ENCODE measurements at regions not wholly inside any gene's neighbourhood (a gene's known extent, or its start where the extent isn't known, plus 50 kb on each side); places are given as distances from the start of the nearest gene placed in this dataset.

DNA sequence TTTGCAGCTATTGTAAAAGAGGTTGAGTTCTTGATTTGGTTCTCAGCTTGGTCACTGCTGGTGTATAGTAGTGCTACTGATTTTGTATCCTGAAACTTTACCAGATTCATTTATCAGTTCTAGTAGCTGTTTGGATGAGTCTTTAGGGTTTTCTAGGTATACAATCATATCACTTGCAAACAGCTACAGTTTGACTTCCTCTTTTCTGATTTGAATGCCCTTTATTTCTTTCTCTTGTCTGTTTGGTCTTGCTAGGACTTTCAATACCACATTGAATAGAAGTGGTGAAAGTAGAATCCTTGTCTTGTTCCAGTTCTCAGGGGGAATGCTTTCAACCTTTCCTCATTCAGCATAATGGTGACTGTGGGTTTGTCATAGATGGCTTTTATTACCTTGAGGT, 210.5 kb upstream of the DPP10 start:
- TF ChIP-seq, protein P1, sequence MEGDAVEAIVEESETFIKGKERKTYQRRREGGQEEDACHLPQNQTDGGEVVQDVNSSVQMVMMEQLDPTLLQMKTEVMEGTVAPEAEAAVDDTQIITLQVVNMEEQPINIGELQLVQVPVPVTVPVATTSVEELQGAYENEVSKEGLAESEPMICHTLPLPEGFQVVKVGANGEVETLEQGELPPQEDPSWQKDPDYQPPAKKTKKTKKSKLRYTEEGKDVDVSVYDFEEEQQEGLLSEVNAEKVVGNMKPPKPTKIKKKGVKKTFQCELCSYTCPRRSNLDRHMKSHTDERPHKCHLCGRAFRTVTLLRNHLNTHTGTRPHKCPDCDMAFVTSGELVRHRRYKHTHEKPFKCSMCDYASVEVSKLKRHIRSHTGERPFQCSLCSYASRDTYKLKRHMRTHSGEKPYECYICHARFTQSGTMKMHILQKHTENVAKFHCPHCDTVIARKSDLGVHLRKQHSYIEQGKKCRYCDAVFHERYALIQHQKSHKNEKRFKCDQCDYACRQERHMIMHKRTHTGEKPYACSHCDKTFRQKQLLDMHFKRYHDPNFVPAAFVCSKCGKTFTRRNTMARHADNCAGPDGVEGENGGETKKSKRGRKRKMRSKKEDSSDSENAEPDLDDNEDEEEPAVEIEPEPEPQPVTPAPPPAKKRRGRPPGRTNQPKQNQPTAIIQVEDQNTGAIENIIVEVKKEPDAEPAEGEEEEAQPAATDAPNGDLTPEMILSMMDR (IDR thresholded peaks at IDR 0.05; ENCODE audit: poor library complexity, severe bottlenecking): no peak
- no peak for TF ChIP-seq EP300 (conservative IDR thresholded peaks at IDR 0.05; ENCODE audit: poor library complexity, severe bottlenecking)
- TF ChIP-seq EZH2 (IDR thresholded peaks at IDR 0.05; ENCODE audit: borderline replicate concordance, insufficient read depth, low read length, poor library complexity, severe bottlenecking): no peak
- no peak for TF ChIP-seq RAD21 (conservative IDR thresholded peaks at IDR 0.05)
- TF ChIP-seq TAF1 (IDR thresholded peaks at IDR 0.05; ENCODE audit: low read depth): no peak
- TF ChIP-seq MXI1 (conservative IDR thresholded peaks at IDR 0.05; ENCODE audit: poor library complexity, severe bottlenecking): no peak
- TF ChIP-seq, protein P2, sequence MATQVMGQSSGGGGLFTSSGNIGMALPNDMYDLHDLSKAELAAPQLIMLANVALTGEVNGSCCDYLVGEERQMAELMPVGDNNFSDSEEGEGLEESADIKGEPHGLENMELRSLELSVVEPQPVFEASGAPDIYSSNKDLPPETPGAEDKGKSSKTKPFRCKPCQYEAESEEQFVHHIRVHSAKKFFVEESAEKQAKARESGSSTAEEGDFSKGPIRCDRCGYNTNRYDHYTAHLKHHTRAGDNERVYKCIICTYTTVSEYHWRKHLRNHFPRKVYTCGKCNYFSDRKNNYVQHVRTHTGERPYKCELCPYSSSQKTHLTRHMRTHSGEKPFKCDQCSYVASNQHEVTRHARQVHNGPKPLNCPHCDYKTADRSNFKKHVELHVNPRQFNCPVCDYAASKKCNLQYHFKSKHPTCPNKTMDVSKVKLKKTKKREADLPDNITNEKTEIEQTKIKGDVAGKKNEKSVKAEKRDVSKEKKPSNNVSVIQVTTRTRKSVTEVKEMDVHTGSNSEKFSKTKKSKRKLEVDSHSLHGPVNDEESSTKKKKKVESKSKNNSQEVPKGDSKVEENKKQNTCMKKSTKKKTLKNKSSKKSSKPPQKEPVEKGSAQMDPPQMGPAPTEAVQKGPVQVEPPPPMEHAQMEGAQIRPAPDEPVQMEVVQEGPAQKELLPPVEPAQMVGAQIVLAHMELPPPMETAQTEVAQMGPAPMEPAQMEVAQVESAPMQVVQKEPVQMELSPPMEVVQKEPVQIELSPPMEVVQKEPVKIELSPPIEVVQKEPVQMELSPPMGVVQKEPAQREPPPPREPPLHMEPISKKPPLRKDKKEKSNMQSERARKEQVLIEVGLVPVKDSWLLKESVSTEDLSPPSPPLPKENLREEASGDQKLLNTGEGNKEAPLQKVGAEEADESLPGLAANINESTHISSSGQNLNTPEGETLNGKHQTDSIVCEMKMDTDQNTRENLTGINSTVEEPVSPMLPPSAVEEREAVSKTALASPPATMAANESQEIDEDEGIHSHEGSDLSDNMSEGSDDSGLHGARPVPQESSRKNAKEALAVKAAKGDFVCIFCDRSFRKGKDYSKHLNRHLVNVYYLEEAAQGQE (IDR thresholded peaks at IDR 0.05; ENCODE audit: borderline replicate concordance): no peak
- no peak for TF ChIP-seq POLR2AphosphoS5 (IDR thresholded peaks at IDR 0.05)
- TF ChIP-seq SMC3 (conservative IDR thresholded peaks at IDR 0.05; ENCODE audit: poor library complexity): no peak
